ENCODE measurements at regions not wholly inside any gene's neighbourhood (a gene's known extent, or its start where the extent isn't known, plus 50 kb on each side); places are given as distances from the start of the nearest gene placed in this dataset.

GRCh38 chr7:85286446-85286845, 99.6 kb upstream of the SEMA3D start:
- WGBS, 5 donors = 51 to 86% (median 74%) methylated on average over 3 of the region's 3 CpGs

GRCh38 chr7:85285527-85285926, 98.7 kb upstream of the SEMA3D start:
- WGBS, 5 donors = 53 to 76% (median 59%) methylated on average over 1 of the region's 1 CpG
- no peak for DNase-seq
- H3K4me3 ChIP-seq = no peak overlapping the region
- no peaks in the 10 kb centered on the region for H3K9me3 ChIP-seq
- H3K36me3 ChIP-seq = no peaks in the 10 kb centered on the region
- TF ChIP-seq POLR2A (IDR thresholded peaks at IDR 0.05) = no peak
- TF ChIP-seq CTCF (IDR thresholded peaks at IDR 0.05 in 8 of 11, conservative IDR thresholded peaks at IDR 0.05 in 3 of 11) = no peak
- TF ChIP-seq POLR2AphosphoS5 (IDR thresholded peaks at IDR 0.05) = no peak
- H3K4me1 ChIP-seq = peaks cover 0 to 5% (median 0%) of the 10 kb centered on the region in 6 donors
- no peaks in the 10 kb centered on the region for H3K27me3 ChIP-seq (replicated peaks in 1 of 7)
- H3K27ac ChIP-seq = no peak overlapping the region
- intact Hi-C loops (cut with DNase I; ENCODE audit: low total_unique reads) = no loop called here

More at GRCh38 chr7:85286446-85286845, 99.6 kb upstream of the SEMA3D start:
- H3K27ac ChIP-seq = no peak overlapping the region
- no peaks in the 10 kb centered on the region for H3K27me3 ChIP-seq (replicated peaks in 1 of 7)
- TF ChIP-seq CTCF (IDR thresholded peaks at IDR 0.05 in 8 of 11, conservative IDR thresholded peaks at IDR 0.05 in 3 of 11) = no peak
- no peak for TF ChIP-seq POLR2A (IDR thresholded peaks at IDR 0.05)
- no peak for TF ChIP-seq POLR2AphosphoS5 (IDR thresholded peaks at IDR 0.05)
- H3K9me3 ChIP-seq = no peaks in the 10 kb centered on the region
- H3K4me3 ChIP-seq = no peak overlapping the region
- H3K36me3 ChIP-seq = no peaks in the 10 kb centered on the region
- peaks cover 0 to 12% (median 0%) of the 10 kb centered on the region in 6 donors for H3K4me1 ChIP-seq
- DNase-seq = no peak
- intact Hi-C loops (cut with DNase I; ENCODE audit: low total_unique reads) = no loop called here

- H3K27ac ChIP-seq = no peak overlapping the region
- TF ChIP-seq POLR2A (IDR thresholded peaks at IDR 0.05) (no peak), POLR2AphosphoS5 (IDR thresholded peaks at IDR 0.05) (no peak), CTCF (IDR thresholded peaks at IDR 0.05 in 8 of 11, conservative IDR thresholded peaks at IDR 0.05 in 3 of 11) (no peak)
- DNase-seq = no peak
- H3K4me1 ChIP-seq = no peaks in the 10 kb centered on the region
- H3K9me3 ChIP-seq = no peaks in the 10 kb centered on the region
- H3K4me3 ChIP-seq = no peak overlapping the region
- H3K36me3 ChIP-seq = no peaks in the 10 kb centered on the region
- WGBS, 5 donors = 72 to 77% (median 75%) methylated on average over 5 of the region's 5 CpGs
- no peaks in the 10 kb centered on the region for H3K27me3 ChIP-seq (replicated peaks in 1 of 7)
- intact Hi-C loops (cut with DNase I; ENCODE audit: low total_unique reads) = no loop called here
Observed at GRCh38 chr7:85275204-85275603, 88.3 kb upstream of the SEMA3D start.

- intact Hi-C loops (cut with DNase I; ENCODE audit: low total_unique reads) = no loop called here
- WGBS, 5 donors = 48 to 81% (median 75%) methylated on average over 1 of the region's 1 CpG
- TF ChIP-seq POLR2A (IDR thresholded peaks at IDR 0.05) (no peak), POLR2AphosphoS5 (IDR thresholded peaks at IDR 0.05) (no peak), CTCF (IDR thresholded peaks at IDR 0.05 in 8 of 11, conservative IDR thresholded peaks at IDR 0.05 in 3 of 11) (no peak)
- no peaks in the 10 kb centered on the region for H3K36me3 ChIP-seq
- H3K4me1 ChIP-seq = no peaks in the 10 kb centered on the region
- no peak overlapping the region for H3K4me3 ChIP-seq
- DNase-seq = no peak
- H3K27me3 ChIP-seq (replicated peaks in 1 of 7) = no peaks in the 10 kb centered on the region
- H3K9me3 ChIP-seq = no peaks in the 10 kb centered on the region
- no peak overlapping the region for H3K27ac ChIP-seq
Observed at GRCh38 chr7:85274454-85274853, 87.6 kb upstream of the SEMA3D start.

All from spleen (tissue), 11 donors.